Ishikawa (cell line): ENCODE measurements at regions not wholly inside any gene's neighbourhood (a gene's known extent, or its start where the extent isn't known, plus 50 kb on each side); places are given as distances from the start of the nearest gene placed in this dataset.

Source experiments
- CEBPB ChIP-seq: IDR thresholded peaks from 2 replicates; pipeline ENCODE4 v1.6.1; 2012
- EGR1 ChIP-seq: IDR thresholded peaks from 2 replicates; pipeline ENCODE4 v1.6.1; 2012
- EP300 ChIP-seq: IDR thresholded peaks from 2 replicates; pipeline ENCODE4 v1.6.1; 2012; ENCODE audit warnings: borderline replicate concordance
- FOXM1 ChIP-seq: IDR thresholded peaks from 2 replicates; pipeline ENCODE4 v1.6.1; 2012; ENCODE audit warnings: low read depth, borderline replicate concordance
- MAX ChIP-seq: IDR thresholded peaks from 2 replicates; pipeline ENCODE4 v1.6.1; 2012
- NFIC ChIP-seq: IDR thresholded peaks from 2 replicates; pipeline ENCODE4 v1.6.1; 2012
- RAD21 ChIP-seq: IDR thresholded peaks from 2 replicates; pipeline ENCODE4 v1.6.1; 2012; ENCODE audit warnings: low read depth
- REST ChIP-seq: IDR thresholded peaks from 2 replicates; pipeline ENCODE4 v1.6.1; 2012; ENCODE audit warnings: low read depth, mild to moderate bottlenecking
- TAF1 ChIP-seq: IDR thresholded peaks from 2 replicates; pipeline ENCODE4 v1.6.1; 2012; ENCODE audit warnings: low read depth, mild to moderate bottlenecking
- TCF12 ChIP-seq: IDR thresholded peaks from 2 replicates; pipeline ENCODE4 v1.6.1; 2012; ENCODE audit warnings: low read depth
- USF1 ChIP-seq: IDR thresholded peaks from 2 replicates; pipeline ENCODE4 v1.6.1; 2012
- YY1 ChIP-seq: IDR thresholded peaks from 2 replicates; pipeline ENCODE4 v1.6.1; 2012; ENCODE audit warnings: low read depth
- ZBTB7A ChIP-seq: IDR thresholded peaks from 2 replicates; pipeline ENCODE4 v1.6.1; 2012; ENCODE audit warnings: low read depth

DNA sequence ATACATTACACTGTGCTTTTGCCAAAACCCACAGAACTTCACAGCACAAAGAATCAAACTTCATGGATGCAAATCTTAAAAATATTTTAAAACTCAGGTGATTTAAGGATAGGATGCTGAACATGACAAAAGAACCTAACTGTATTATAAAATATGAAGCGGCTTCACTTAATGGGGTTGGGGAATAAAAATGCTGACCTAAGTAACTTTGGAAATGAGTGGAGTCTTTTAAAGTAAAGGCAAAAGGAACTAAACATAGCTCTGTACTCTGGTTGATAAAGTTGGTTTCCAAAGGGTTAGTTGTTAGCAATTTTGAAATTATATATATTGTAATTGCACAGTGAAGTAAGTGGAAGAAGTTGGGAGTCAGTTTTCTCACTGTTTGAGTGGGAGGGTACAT is 111.5 kb upstream of the SYT1 start:
- no peak for TF ChIP-seq EGR1
- TF ChIP-seq MAX, result no peak
- no peak for TF ChIP-seq REST
- TF ChIP-seq TCF12, result no peak
- TF ChIP-seq EP300, result no peak
- no peak for TF ChIP-seq FOXM1
- TF ChIP-seq RAD21, result no peak
- no peak for TF ChIP-seq ZBTB7A
- TF ChIP-seq TAF1, result no peak
- no peak for TF ChIP-seq USF1
- no peak for TF ChIP-seq NFIC
- no peak for TF ChIP-seq CEBPB
- no peak for TF ChIP-seq YY1
